ENCODE measurements at regions not wholly inside any gene's neighbourhood (a gene's known extent, or its start where the extent isn't known, plus 50 kb on each side); places are given as distances from the start of the nearest gene placed in this dataset.

DNA sequence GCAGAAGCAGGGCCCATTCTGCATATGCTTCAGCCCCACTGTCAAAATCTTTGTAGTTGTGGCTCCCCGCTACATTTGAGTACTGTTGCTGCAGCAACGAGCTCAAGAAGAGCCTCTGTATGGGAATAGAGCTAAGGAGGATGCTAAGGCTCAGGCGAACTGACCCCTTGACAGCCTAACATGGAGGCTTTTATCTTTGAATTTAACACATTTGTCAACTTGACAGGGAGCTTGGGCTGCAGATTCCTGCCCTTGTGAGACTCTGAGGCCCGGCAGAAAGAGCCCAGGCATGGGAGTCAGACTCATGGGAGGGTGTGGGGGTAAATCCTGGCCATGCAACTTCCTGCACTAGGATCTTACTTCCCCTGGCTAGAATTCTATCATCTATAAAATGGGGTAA, 278.7 kb upstream of the CITED2 start:
- no peaks in the 10 kb centered on the region for H3K36me3 ChIP-seq
- no peaks in the 10 kb centered on the region for H3K9me3 ChIP-seq
- H3K27me3 ChIP-seq: no peaks in the 10 kb centered on the region
- no peak overlapping the region for H3K27ac ChIP-seq
- no peaks in the 10 kb centered on the region for H3K4me1 ChIP-seq
- TF ChIP-seq, protein P1, sequence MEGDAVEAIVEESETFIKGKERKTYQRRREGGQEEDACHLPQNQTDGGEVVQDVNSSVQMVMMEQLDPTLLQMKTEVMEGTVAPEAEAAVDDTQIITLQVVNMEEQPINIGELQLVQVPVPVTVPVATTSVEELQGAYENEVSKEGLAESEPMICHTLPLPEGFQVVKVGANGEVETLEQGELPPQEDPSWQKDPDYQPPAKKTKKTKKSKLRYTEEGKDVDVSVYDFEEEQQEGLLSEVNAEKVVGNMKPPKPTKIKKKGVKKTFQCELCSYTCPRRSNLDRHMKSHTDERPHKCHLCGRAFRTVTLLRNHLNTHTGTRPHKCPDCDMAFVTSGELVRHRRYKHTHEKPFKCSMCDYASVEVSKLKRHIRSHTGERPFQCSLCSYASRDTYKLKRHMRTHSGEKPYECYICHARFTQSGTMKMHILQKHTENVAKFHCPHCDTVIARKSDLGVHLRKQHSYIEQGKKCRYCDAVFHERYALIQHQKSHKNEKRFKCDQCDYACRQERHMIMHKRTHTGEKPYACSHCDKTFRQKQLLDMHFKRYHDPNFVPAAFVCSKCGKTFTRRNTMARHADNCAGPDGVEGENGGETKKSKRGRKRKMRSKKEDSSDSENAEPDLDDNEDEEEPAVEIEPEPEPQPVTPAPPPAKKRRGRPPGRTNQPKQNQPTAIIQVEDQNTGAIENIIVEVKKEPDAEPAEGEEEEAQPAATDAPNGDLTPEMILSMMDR (IDR thresholded peaks at IDR 0.05): no peak
- no peak for TF ChIP-seq POLR2A (IDR thresholded peaks at IDR 0.05)
- DNase-seq: no peak
- H3K4me3 ChIP-seq: no peak overlapping the region

DNA sequence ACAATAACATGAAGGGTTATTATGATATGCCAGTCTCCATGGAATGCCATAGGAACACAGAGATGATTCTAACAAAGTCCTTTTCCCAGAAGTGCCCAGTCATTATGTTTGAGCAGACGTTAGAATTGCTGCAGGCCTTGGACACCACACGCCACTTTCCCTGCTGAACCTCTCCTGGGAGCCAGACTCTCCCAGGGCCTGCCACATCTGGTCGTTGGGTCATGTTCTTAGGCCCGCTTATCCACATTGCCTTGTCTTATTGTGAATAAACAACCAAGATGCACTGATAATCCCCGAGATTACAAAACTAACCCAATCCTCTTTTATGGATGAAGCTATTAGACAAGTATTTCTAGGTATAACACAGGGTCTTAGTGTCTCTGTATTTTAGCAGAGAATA, 276.5 kb upstream of the CITED2 start:
- no peak for DNase-seq
- Histone ChIP-seq H3K36me3 (no peaks in the 10 kb centered on the region), H3K4me1 (no peaks in the 10 kb centered on the region), H3K9me3 (no peaks in the 10 kb centered on the region), H3K27me3 (no peaks in the 10 kb centered on the region), H3K4me3 (no peak overlapping the region), H3K27ac (no peak overlapping the region)
- TF ChIP-seq, protein P1 (IDR thresholded peaks at IDR 0.05): no peak
- TF ChIP-seq POLR2A (IDR thresholded peaks at IDR 0.05): no peak

- H3K36me3 ChIP-seq: no peaks in the 10 kb centered on the region
- no peak for TF ChIP-seq POLR2A (IDR thresholded peaks at IDR 0.05)
- TF ChIP-seq, protein P1 (IDR thresholded peaks at IDR 0.05): no peak
- H3K27ac ChIP-seq: no peak overlapping the region
- DNase-seq: no peak
- no peak overlapping the region for H3K4me3 ChIP-seq
- H3K9me3 ChIP-seq: no peaks in the 10 kb centered on the region
- H3K4me1 ChIP-seq: no peaks in the 10 kb centered on the region
- no peaks in the 10 kb centered on the region for H3K27me3 ChIP-seq
These were observed 275.3 kb upstream of the CITED2 start for GRCh38 chr6:139649732-139650131.

DNA sequence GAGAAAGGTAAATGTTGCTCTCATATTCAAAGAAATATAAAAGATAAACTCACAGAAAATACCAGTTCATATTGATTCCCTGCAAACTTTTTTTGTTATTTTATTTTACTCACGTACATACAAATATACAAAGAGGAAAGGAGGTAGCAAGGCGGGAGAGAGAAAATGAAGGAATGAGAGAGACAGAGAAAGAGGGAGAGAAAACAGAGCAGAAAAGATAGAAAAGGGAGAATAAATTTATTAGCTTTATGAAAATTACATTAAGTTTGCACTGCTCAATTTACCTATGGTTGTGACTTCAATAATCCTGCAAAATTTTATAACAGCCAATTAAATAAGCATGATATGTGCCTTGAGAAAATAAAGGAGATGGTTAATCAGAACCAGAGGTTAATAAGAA, 274.7 kb upstream of the CITED2 start:
- Histone ChIP-seq H3K4me1 (no peaks in the 10 kb centered on the region), H3K36me3 (no peaks in the 10 kb centered on the region), H3K9me3 (no peaks in the 10 kb centered on the region), H3K27ac (no peak overlapping the region), H3K4me3 (no peak overlapping the region), H3K27me3 (no peaks in the 10 kb centered on the region)
- TF ChIP-seq, protein P1 (IDR thresholded peaks at IDR 0.05): no peak
- no peak for TF ChIP-seq POLR2A (IDR thresholded peaks at IDR 0.05)
- no peak for DNase-seq

DNA sequence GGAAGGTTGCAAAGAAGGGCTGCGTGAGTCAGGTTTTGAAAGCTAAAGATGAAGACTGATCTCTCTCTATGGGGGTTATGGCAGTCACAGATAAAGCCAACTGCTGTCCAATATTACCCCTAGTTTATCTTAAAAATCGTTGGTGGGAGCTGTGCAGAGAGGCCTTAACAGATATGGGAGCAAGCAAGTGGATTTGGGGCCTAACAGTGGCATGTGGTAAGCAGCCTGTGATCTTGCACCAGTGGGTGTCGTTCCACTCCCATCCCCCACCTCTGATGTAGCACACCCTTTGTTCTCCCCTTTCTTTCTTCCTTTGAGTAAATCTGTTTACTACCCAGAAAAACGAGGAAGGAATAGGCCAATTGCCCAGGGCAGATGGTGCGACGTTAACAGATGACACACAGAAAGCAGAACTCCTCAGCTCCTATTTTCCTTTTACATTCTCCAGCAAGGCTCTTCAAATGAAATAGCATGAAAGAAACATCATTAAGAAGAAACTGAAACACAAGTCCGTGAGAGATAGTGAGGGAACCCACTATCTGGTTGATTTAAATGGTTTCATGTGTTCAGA, 274.1 kb upstream of the CITED2 start:
- Histone ChIP-seq H3K27ac (no peak overlapping the region), H3K27me3 (no peaks in the 10 kb centered on the region), H3K36me3 (no peaks in the 10 kb centered on the region), H3K4me3 (no peak overlapping the region), H3K9me3 (no peaks in the 10 kb centered on the region), H3K4me1 (no peaks in the 10 kb centered on the region)
- TF ChIP-seq, protein P1 (IDR thresholded peaks at IDR 0.05): no peak
- TF ChIP-seq POLR2A (IDR thresholded peaks at IDR 0.05): no peak
- DNase-seq: no peak

- no peaks in the 10 kb centered on the region for H3K4me1 ChIP-seq
- H3K36me3 ChIP-seq: no peaks in the 10 kb centered on the region
- TF ChIP-seq, protein P1 (IDR thresholded peaks at IDR 0.05): no peak
- no peak for TF ChIP-seq POLR2A (IDR thresholded peaks at IDR 0.05)
- no peaks in the 10 kb centered on the region for H3K9me3 ChIP-seq
- H3K4me3 ChIP-seq: no peak overlapping the region
- H3K27ac ChIP-seq: no peak overlapping the region
- no peak for DNase-seq
- H3K27me3 ChIP-seq: no peaks in the 10 kb centered on the region
These were observed 273.4 kb upstream of the CITED2 start for GRCh38 chr6:139647841-139648240.

Measured in Peyer's patch (tissue), 4 donors.